ENCODE measurements at regions not wholly inside any gene's neighbourhood (a gene's known extent, or its start where the extent isn't known, plus 50 kb on each side); places are given as distances from the start of the nearest gene placed in this dataset.

- Mint-ChIP-seq H3K36me3 (ENCODE audit: low read depth) (no peaks in the 10 kb centered on the region), H3K9me3 (no peaks in the 10 kb centered on the region), H3K4me1 (no peaks in the 10 kb centered on the region), H3K4me3 (no peak overlapping the region), H3K27me3 (no peaks in the 10 kb centered on the region), H3K27ac (no peak overlapping the region)
- ATAC-seq (replicated peaks): no peak
Observed at GRCh38 chr18:78150590-78150989, 829.0 kb upstream of the SALL3 start.

GRCh38 chr18:78151234-78151633 is 828.4 kb upstream of the SALL3 start:
- Mint-ChIP-seq H3K27ac (no peak overlapping the region), H3K9me3 (no peaks in the 10 kb centered on the region), H3K4me3 (no peak overlapping the region), H3K36me3 (ENCODE audit: low read depth) (no peaks in the 10 kb centered on the region), H3K27me3 (no peaks in the 10 kb centered on the region), H3K4me1 (no peaks in the 10 kb centered on the region)
- no peak for ATAC-seq (replicated peaks)

- Mint-ChIP-seq H3K9me3 (no peaks in the 10 kb centered on the region), H3K27ac (no peak overlapping the region), H3K4me1 (no peaks in the 10 kb centered on the region), H3K27me3 (no peaks in the 10 kb centered on the region), H3K4me3 (no peak overlapping the region), H3K36me3 (ENCODE audit: low read depth) (no peaks in the 10 kb centered on the region)
- ATAC-seq (replicated peaks): no peak
Observed at GRCh38 chr18:78151948-78152725, 827.5 kb upstream of the SALL3 start.

- H3K27me3 Mint-ChIP-seq: no peaks in the 10 kb centered on the region
- H3K4me1 Mint-ChIP-seq: no peaks in the 10 kb centered on the region
- ATAC-seq (replicated peaks): no peak
- H3K36me3 Mint-ChIP-seq (ENCODE audit: low read depth): no peaks in the 10 kb centered on the region
- H3K27ac Mint-ChIP-seq: no peak overlapping the region
- no peak overlapping the region for H3K4me3 Mint-ChIP-seq
- H3K9me3 Mint-ChIP-seq: no peaks in the 10 kb centered on the region
Observed at GRCh38 chr18:78153362-78153761, 826.3 kb upstream of the SALL3 start.

- H3K4me3 Mint-ChIP-seq: no peak overlapping the region
- H3K27me3 Mint-ChIP-seq: no peaks in the 10 kb centered on the region
- no peaks in the 10 kb centered on the region for H3K9me3 Mint-ChIP-seq
- H3K4me1 Mint-ChIP-seq: no peaks in the 10 kb centered on the region
- no peaks in the 10 kb centered on the region for H3K36me3 Mint-ChIP-seq (ENCODE audit: low read depth)
- no peak overlapping the region for H3K27ac Mint-ChIP-seq
- ATAC-seq (replicated peaks): no peak
Observed at GRCh38 chr18:78154444-78154843, 825.2 kb upstream of the SALL3 start.

- Mint-ChIP-seq H3K9me3 (no peaks in the 10 kb centered on the region), H3K4me1 (no peaks in the 10 kb centered on the region)
Observed at GRCh38 chr18:78154853-78155252, 824.8 kb upstream of the SALL3 start.

GRCh38 chr18:78156466-78156865 is 823.2 kb upstream of the SALL3 start:
- ATAC-seq (replicated peaks): no peak
- Mint-ChIP-seq H3K27ac (no peak overlapping the region), H3K9me3 (no peaks in the 10 kb centered on the region), H3K36me3 (ENCODE audit: low read depth) (no peaks in the 10 kb centered on the region), H3K4me1 (no peaks in the 10 kb centered on the region), H3K27me3 (no peaks in the 10 kb centered on the region), H3K4me3 (no peak overlapping the region)

More at GRCh38 chr18:78154853-78155252, 824.8 kb upstream of the SALL3 start:
- Mint-ChIP-seq H3K27ac (no peak overlapping the region), H3K4me3 (no peak overlapping the region), H3K27me3 (no peaks in the 10 kb centered on the region), H3K36me3 (ENCODE audit: low read depth) (no peaks in the 10 kb centered on the region)
- ATAC-seq (replicated peaks): no peak

GRCh38 chr18:78158943-78159342 is 820.7 kb upstream of the SALL3 start:
- Mint-ChIP-seq H3K36me3 (ENCODE audit: low read depth) (no peaks in the 10 kb centered on the region), H3K4me1 (no peaks in the 10 kb centered on the region), H3K27me3 (no peaks in the 10 kb centered on the region), H3K9me3 (no peaks in the 10 kb centered on the region), H3K27ac (no peak overlapping the region), H3K4me3 (no peak overlapping the region)
- no peak for ATAC-seq (replicated peaks)

- Mint-ChIP-seq H3K9me3 (no peaks in the 10 kb centered on the region), H3K36me3 (ENCODE audit: low read depth) (no peaks in the 10 kb centered on the region), H3K27ac (no peak overlapping the region), H3K4me1 (no peaks in the 10 kb centered on the region), H3K4me3 (no peak overlapping the region), H3K27me3 (no peaks in the 10 kb centered on the region)
- ATAC-seq (replicated peaks): no peak
Observed at GRCh38 chr18:78159397-78159796, 820.2 kb upstream of the SALL3 start.

GRCh38 chr18:78160961-78161656 is 818.5 kb upstream of the SALL3 start:
- no peak for ATAC-seq (replicated peaks)
- H3K9me3 Mint-ChIP-seq: no peaks in the 10 kb centered on the region
- no peak overlapping the region for H3K4me3 Mint-ChIP-seq
- no peak overlapping the region for H3K27ac Mint-ChIP-seq
- H3K27me3 Mint-ChIP-seq: peaks cover 5% of the 10 kb centered on the region
- H3K36me3 Mint-ChIP-seq (ENCODE audit: low read depth): no peaks in the 10 kb centered on the region
- H3K4me1 Mint-ChIP-seq: no peaks in the 10 kb centered on the region

- no peak for ATAC-seq (replicated peaks)
- Mint-ChIP-seq H3K27me3 (peaks cover 5% of the 10 kb centered on the region), H3K27ac (no peak overlapping the region), H3K36me3 (ENCODE audit: low read depth) (no peaks in the 10 kb centered on the region), H3K9me3 (no peaks in the 10 kb centered on the region), H3K4me3 (no peak overlapping the region), H3K4me1 (no peaks in the 10 kb centered on the region)
Observed at GRCh38 chr18:78165525-78165924, 814.1 kb upstream of the SALL3 start.

GRCh38 chr18:78168526-78168925 is 811.1 kb upstream of the SALL3 start:
- no peak for ATAC-seq (replicated peaks)
- peaks cover 5% of the 10 kb centered on the region for H3K27me3 Mint-ChIP-seq
- no peak overlapping the region for H3K27ac Mint-ChIP-seq
- no peaks in the 10 kb centered on the region for H3K4me1 Mint-ChIP-seq
- H3K4me3 Mint-ChIP-seq: no peak overlapping the region
- H3K36me3 Mint-ChIP-seq (ENCODE audit: low read depth): no peaks in the 10 kb centered on the region
- no peaks in the 10 kb centered on the region for H3K9me3 Mint-ChIP-seq

GRCh38 chr18:78169174-78169864 is 810.3 kb upstream of the SALL3 start:
- Mint-ChIP-seq H3K4me3 (no peak overlapping the region), H3K9me3 (no peaks in the 10 kb centered on the region), H3K27ac (no peak overlapping the region), H3K36me3 (ENCODE audit: low read depth) (no peaks in the 10 kb centered on the region), H3K27me3 (peaks cover 5% of the 10 kb centered on the region), H3K4me1 (no peaks in the 10 kb centered on the region)
- no peak for ATAC-seq (replicated peaks)

GRCh38 chr18:78171954-78172353 is 807.7 kb upstream of the SALL3 start:
- peaks cover 3% of the 10 kb centered on the region for H3K9me3 Mint-ChIP-seq
- H3K27ac Mint-ChIP-seq: no peak overlapping the region
- no peak overlapping the region for H3K4me3 Mint-ChIP-seq
- ATAC-seq (replicated peaks): no peak
- H3K36me3 Mint-ChIP-seq (ENCODE audit: low read depth): no peaks in the 10 kb centered on the region
- no peaks in the 10 kb centered on the region for H3K27me3 Mint-ChIP-seq
- no peaks in the 10 kb centered on the region for H3K4me1 Mint-ChIP-seq

GRCh38 chr18:78174737-78175136 is 804.9 kb upstream of the SALL3 start:
- Mint-ChIP-seq H3K4me3 (no peak overlapping the region), H3K9me3 (peaks cover 3% of the 10 kb centered on the region), H3K36me3 (ENCODE audit: low read depth) (no peaks in the 10 kb centered on the region), H3K4me1 (no peaks in the 10 kb centered on the region), H3K27ac (no peak overlapping the region), H3K27me3 (no peaks in the 10 kb centered on the region)
- no peak for ATAC-seq (replicated peaks)

All from activated T-helper 17 cell treated with anti-CD3 and anti-CD28 coated beads, Interleukin-2, amount 50 U/mL, for 72 hours (primary cell).